Stimulated activated CD4-positive, alpha-beta T cell treated with anti-CD3 and anti-CD28 coated beads, Interleukin-4, amount 100 ng/mL, for 1 hour (primary cell): ENCODE measurements at regions not wholly inside any gene's neighbourhood (a gene's known extent, or its start where the extent isn't known, plus 50 kb on each side); places are given as distances from the start of the nearest gene placed in this dataset.

Experiments used
- DNase-seq: peaks from one replicate; pipeline ENCODE4 v3.0.0-alpha.2; 2020

DNA sequence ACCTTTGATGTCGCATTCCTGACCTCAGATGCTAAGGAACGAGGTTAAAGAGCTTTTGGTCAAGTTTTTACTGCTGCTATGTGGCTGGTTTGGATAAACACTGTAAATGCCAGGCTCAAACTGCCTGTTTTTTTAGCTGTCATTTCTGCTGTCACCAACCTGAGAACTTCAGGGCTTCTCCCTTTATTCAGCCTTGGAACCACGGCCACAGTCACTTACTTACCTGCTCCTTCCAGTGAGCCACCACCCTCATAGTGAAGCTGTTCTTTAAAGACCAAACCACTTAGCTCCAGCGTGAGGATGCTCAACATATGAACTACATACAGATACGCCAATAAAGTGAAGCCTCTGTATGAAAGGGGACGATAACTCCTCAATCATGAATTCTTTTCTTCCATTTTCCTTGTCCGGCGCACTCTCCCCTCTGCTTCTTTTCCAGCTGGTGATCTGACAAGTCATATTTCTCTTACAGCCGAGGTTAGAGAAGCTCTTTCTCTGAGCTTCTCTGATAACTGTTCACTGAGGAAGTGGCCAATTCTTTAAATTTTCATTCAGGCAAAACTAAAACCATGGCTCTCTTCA lies 152.8 kb upstream of the ANK2 start:
- DNase-seq, result no peak

DNA sequence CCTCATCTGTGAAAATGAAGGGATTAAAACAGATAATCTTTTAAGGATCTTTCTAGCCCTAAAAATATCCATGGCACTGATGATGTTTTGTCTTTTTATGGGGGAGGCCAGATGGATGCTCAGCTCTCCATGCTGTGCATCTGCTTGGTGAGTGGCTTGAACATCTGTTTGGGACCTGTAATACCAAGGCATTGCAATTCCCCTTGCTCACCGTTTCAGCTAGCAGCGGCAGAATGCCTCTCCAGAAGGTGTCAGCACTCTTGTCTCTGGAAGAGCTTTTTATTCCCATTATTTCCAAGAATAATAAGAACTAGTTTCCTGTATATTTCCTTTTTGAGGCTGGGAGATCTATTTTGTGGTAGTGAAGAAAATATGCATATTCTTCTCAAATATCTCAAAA lies 151.9 kb upstream of the ANK2 start:
- no peak for DNase-seq

DNA sequence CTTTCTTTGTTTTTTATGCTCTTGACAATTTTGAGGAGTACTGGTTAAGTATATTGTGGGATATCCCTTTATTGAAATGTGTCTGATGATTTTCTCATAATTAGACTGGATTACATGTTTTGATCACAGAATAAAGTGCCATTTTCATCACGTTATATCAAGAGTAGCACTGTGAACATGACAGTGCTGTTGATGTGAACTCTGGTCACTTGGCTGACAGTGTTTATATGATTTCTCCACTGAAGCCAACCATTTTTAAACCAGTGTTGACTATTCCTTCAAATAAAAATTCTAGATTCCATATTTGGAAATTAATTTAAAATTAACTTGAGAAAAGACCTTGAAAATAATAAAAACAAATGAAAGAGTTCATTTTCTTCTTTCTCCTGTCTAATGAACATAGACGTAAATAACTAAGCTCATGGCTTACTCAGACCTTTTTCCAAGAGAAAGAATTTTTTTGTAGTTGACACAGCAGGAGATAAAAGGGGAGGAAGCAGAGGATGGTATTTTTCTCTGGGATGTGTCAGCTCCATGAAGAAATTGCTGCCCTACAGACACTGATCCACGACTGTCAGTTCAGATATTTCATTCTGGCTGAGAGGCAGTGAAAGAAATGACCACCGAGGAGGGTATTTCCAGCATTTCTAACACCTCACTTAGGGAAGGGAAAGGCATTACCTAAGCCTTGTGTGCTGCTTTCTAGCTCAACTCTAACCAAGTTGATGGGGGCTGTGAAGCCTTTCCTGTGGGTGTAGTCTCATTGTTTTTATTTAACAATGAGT lies 150.9 kb upstream of the ANK2 start:
- no peak for DNase-seq

DNA sequence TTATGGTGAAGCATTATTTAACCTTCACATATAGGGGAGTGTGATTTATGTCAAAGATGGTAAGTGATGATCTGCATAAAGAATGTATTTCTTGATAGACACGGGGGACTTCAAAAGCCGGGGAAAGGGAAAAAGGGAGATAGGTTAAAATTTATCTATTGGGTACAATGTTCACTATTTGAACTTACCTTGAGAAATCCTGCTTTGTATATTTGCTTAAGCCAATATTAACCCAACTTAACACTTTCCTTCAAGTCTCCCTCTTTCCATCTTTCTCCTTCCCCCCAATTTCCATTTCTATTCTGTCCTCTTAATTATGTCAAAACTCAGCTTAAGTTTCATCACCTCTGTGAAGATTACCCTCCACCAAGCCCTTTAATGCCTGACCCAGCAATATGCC lies 149.0 kb upstream of the ANK2 start:
- no peak for DNase-seq

DNA sequence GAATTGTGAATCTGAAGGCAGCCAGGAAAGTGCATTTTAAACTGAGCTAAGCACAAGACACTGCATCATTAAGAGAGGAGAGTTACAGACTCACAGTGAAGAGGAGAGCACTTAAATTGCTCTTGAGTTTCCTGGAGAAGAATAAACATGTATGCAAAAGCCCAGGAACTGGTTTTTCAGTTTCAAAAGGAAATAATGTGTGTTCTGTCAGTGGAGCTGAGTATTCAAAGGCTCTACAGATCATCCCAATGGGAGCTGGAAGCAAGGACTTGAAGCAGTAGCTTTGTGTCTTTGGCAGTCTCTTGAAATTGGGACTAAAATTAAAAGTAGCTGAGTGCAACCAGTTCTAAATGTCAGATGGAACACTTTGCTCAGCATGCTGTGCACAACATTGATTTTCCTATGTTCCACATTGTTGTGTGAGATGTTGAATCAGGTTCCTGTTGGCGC lies 147.5 kb upstream of the ANK2 start:
- no peak for DNase-seq

DNA sequence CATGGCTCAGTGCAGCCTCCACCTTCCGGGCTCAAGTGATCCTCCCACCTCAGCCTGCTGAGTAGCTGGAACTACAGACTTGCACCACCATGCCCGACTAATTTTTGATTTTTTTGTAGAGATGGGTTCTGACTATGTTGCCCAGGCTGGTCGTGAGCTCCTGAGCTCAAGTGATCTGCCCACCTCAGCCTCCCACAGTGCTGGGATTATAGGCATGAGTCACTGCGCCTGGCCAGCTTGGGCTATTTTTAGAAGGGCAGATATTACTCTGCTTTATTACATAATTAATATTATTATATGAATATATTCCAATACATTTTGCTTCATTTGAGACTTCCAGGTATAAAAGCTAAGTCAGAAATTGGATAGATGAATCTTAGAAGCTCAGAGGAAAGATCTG lies 143.7 kb upstream of the ANK2 start:
- DNase-seq, result no peak

DNA sequence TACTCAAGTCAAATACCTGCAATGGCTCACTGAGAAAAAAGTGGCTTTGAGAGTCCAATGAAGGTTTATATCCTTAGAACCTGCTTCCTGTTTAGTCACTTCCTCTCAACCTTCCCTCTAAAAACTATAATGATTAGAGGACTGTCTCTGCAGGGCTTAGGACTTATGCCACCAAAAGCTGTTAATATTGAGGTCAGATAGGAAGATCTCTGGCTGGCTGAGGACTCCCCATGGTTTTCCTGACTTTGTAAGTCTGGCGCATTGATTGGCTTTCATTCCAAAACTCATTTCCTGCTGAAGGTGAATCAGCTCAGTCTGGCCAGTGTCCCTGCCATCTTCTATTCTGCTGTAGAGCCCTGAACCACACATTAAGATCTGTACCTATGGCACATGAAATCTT lies 140.9 kb upstream of the ANK2 start:
- DNase-seq, result no peak

DNA sequence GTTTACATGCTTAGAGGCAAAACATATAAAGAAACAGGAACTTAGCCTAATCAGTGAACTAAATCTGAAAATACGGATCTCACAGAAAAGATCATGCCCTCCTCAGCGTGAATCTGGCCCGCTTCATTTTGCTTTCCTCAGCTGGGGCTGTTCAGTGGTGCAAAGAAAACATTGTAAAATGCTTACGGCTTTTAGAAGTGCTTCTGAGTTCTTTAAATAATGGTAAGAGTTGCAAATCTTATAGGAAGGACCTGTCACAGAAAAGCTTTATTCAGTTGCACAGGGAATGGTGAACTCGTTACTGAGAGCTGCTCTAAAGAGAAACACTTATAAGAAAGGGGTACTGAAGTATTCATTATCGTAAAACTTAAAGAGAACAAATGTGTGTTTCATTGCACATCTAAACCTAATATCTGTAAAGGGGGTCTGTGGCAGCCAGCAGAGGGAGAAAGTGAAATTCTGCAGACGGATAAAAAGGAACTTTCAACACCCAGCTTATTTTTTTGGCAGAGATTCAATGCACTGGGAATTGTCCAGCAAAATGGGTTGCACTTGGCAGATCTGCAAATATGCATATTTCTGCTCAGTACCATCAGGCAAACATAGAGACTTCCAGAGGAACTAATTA lies 139.2 kb upstream of the ANK2 start:
- DNase-seq, result no peak

DNA sequence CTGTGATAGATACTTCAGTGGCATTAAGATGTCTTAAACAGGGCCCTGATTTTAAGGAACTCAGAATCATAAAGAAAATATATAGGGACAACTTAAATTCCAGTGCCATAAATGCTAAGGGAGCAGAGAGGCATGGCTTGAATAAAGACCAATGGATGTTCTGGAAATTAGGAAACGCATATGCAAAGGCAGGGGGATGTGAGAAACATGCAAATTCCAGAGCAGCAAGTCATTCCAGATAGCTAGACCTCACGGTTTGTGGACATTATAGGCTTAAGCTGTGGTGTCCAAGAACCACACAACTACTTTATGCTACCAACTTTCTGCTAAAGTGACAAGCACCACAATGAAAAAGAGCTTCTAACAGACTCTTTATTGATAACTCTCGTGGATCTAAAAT lies 132.6 kb upstream of the ANK2 start:
- no peak for DNase-seq

DNA sequence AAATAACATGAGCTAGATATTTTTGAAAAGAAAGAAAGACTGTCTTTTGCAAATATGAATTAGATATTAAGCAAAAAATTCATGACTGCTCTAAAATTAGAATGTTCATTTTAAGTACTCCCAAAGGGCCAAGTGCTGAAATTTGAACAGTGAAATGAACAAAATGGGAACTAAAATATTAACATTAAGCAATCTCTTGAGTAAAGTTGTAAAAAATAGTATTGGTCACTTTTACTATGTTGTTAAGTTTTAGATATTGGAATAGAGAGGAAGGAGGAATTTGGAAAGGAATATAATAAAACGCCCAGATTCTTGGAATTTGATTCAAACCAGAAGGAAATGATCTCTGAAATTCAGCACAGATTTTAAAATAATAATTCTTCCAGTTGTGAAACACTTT lies 125.9 kb upstream of the ANK2 start:
- DNase-seq, result no peak

DNA sequence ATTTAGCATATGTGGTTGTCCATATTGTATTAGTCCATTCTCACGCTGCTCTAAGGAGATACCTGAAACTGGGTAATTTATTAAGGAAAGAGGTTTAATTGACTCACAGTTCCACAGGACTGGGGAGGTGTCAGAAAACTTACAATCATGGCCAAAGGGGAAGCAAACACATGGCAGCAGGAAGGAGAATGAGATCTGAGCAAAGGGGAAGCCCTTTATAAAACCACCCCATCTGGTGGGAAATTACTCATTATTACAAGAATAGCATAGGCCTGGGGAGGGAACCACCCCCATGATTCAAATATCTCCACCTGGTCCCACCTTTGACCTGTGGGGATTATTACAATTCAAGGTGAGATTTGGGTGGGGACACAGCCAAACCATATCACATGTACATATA lies 122.6 kb upstream of the ANK2 start:
- no peak for DNase-seq

DNA sequence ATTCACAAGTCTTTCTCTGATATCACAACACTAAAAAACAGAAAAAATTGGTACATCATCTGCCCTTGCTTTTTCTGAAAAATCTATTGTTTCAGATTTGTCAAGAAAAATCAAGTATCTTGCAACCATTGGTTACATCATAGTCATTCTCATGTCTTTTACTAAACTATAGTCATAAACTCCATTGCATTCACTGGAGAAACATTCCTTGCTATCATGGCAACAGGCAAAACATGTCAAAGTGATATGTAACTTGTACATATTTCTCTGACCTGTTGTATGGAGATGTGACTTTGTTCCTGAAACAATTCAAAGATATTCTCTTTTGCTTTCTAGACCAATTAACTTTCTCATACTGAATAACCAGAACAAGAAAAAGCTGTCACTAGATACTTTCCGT lies 121.9 kb upstream of the ANK2 start:
- DNase-seq, result no peak

DNA sequence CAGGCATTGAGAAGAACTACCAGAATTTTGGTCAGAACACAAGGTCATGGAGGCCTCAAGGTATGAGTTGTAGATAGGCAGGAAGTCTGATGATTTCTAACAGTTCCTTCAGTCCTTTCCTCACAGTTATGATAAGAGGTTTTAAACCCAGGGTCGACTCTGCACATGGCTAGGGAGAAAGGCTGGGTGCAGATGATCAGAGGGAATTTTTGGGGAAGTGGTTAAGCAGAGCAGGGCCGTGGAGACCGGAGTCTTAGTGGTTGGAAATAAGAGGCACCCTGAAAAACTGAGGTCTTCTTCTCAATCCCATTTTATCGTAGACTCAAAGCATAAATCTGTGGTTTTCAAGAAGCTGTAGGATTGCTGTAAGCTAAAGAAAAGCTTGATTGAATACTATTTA lies 118.5 kb upstream of the ANK2 start:
- DNase-seq, result no peak

DNA sequence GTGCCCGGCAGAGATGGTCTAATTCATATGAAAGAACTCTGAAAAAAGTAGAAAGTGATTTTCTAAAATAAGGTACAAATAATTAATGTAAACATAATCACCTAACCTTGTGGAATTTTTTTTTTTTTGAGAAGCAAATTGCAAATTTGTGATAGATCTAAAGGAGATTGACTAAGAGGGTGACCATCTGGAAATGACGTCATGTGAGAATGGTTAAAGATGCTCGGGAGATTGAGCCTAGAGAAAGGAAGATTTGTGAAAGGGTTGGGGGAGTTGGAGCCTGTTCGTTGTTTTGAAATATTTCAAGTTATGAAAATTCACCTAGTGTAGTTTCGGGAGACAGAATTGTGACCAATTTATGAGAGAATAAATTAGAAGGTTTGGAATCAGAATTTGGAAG lies 115.7 kb upstream of the ANK2 start:
- DNase-seq, result no peak

DNA sequence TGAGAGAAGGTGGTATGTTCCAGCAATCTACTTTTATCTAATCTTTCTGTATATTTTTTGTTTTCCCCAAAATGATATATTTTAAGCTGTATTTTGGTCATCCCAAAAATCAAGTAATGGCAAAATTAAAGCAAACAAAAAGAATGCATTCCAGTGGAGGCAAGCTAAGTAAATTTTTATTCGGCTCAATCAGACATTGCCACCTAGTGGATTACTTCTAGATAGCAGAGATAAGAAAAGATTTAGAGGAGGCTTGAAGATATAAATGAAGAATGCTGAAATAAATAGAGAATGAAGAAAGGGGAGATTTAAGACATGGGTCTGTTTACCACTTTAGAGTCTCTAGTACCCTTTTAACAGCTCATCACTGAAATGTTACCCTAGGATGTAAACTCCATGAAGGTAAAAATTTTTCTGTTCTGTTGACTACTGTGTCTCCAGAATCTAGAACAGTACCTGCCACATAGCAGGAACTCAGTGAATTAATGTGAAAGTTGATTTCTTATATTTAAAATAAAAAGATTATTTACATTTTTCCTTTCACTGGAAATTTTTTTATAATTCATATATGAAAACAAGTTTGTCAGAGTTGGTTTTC lies 110.9 kb upstream of the ANK2 start:
- DNase-seq, result no peak

DNA sequence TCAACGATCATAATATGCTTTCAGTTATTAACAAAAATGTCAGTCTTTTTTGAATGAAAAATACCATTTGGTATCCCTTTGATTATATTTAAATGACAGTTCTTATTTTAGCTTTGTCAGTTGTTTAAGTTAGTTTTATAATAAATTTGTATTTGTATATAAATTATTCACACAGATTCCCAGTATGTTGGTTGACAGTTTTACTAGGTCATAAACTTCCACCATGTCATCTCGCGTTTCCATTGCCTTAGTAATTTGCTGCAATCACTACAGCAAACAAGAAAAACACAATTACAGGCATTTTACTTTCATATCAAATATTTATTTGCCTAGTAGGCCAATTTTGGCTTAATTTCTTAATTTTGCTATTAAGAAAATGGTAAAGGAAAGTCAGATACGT lies 109.6 kb upstream of the ANK2 start:
- no peak for DNase-seq

DNA sequence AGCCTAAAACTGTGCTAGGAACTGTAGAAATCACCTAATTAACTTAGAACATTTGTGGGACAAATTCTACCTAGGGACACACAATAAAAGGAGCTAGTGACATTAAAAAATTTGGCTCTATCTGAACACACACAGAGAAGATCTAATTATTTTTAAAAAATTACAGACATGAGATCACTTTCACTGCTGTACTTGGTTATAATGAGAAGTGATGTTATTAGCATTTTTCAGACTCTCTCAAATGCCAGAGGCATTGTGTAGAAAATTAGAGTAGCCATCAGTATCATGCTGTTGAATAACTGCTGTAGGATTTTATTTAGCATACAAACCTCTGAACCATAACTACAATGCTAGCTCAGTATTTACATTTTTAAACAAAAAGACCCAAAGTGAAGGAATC lies 109.1 kb upstream of the ANK2 start:
- no peak for DNase-seq

DNA sequence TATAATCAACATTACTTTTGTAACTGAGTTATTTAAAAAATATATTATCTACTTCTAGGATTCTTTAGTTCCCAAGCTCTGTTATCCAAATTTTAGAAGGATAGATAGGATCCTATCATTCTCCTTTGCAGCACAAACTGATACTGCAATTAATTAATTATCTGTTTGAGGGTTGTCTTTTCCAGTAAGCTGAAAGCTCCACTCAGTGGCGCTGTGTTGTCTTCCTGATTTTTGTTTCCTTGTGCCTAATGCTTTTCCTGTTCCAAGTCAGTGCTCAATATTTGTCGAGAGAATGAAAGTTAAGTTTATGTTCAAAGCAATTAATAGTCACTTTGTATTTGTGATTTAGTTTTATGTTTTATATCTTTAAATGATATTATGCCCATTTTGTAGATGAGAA lies 107.4 kb upstream of the ANK2 start:
- no peak for DNase-seq

DNA sequence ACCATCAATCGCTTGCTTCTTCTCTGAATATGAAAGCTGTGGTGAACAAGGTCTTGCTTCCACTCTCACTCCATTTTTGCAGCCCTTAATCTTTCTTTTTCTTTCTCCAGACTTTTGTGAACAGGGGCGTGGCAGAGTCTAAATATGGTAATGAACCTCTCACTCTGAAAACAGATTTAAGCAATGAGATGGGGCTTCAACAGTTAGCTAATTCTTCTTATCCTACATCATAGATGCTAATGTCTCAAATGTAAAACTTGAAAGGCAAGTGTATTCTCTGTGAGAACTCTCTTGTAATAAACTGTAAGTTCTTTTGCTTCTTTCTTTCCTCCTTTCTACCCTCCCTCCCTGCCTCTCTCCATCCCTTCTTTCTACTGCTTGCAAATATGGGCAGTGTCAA lies 106.5 kb upstream of the ANK2 start:
- DNase-seq, result no peak

DNA sequence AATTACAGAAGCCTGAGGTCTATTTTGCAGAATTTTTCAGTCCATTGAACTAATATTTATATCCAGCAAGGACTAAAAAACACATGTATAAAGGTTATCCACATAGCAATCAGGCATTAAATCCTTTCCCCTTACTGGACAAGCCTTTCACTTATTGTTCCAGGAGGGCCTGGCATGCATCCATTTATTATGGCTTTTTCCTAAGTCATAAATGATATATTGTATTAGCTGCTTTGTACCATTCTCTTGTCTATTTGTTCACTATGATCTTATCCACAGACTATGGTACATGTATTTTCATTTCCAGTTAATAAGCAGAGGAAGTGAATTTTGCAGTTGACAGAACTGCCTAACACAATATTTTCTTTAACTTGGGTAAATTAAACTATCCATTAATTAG lies 105.4 kb upstream of the ANK2 start:
- DNase-seq, result no peak

DNA sequence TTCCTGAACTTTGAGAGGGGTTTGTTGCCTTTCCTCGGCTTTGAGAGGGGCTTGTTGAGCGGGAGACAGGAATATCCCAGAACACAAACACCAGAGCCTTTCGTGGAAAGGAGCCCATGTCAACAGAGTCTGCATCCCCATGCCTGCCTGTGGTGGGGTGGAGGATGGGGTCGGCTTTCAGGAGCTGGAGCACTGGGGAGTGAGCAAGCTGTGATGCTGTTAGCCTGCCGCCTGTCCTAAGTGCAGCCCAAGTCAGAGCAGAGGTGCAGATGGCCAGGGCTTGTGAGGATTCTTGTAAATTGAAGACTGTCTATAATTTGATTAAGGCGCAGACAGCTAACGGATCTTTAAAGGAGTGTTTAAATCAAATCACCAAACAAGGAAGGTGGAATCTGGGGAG lies 103.3 kb upstream of the ANK2 start:
- no peak for DNase-seq

DNA sequence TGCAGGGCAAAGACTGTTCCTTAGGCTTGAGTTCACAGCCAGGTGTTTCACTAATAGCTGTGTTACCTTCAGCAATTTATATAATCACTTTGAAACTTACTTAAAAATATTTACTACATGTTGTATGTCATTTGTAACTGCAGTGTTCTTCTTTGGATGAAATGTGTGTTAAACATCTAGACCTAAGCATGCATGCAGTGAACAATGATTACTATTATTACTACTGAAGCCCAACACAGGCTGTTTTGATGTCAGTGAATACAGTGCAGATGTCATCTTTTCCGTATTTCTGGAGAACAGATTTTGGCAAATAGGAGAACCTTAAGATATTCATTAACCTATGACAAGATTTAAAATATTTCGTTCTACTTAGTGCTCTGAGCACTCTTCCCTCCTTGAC lies 101.8 kb upstream of the ANK2 start:
- no peak for DNase-seq

DNA sequence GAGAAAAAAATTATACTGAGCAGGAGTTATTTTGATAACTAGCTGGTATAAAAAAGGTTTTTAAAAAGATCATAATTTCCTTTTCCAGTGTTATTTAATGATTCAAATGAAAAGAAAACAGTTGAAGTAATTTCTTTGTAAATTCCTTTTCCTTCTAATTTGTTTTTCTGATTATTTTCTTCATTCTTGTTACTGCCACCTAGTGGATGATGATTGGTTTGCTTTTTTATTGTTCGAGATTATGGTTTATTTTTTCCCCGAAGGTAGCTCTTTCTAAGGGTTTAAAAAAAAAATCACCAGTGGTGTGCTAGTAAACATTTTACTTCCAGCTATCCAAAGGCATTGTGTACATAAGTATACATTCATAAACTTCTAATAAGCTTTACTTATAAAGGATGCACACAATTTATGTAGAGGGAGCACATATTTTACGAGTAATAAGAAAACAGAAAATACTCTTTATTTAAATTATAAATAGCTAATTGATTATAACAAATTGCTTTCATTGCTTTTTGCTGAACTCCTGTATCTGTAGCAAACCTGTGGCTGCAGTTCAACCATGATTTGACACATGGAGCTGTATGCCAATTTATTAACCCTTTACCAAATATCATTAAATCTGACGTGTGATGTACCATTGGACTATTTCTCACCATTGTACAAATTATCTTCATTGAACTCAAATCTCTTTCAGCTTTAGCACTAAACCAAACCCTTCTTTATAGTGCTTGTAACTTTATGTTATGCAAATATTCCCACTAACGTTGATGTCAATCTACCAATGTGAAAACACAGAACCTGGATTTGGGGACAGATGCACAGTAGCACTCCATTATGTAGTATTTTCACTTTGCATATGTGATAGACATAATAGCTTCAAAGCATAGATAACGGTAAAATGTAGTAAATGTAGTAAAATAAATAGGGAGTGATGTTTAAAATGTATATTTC lies 97.8 kb upstream of the ANK2 start:
- no peak for DNase-seq
